HG03066 (cell line): ENCODE measurements at regions not wholly inside any gene's neighbourhood (a gene's known extent, or its start where the extent isn't known, plus 50 kb on each side); places are given as distances from the start of the nearest gene placed in this dataset.
"Not testable (repeated sequence)": the region's sequence is repeated elsewhere in the genome, so short reads cannot be mapped to it uniquely, and the experiment has no call there.

Experiments
- ATAC-seq: cut with Tn5 transposase; IDR thresholded peaks from one replicate; pipeline ENCODE4 v1.9.1; 2021; ENCODE audit warnings: low read depth; ENCODE audit not compliant: unreplicated experiment

DNA sequence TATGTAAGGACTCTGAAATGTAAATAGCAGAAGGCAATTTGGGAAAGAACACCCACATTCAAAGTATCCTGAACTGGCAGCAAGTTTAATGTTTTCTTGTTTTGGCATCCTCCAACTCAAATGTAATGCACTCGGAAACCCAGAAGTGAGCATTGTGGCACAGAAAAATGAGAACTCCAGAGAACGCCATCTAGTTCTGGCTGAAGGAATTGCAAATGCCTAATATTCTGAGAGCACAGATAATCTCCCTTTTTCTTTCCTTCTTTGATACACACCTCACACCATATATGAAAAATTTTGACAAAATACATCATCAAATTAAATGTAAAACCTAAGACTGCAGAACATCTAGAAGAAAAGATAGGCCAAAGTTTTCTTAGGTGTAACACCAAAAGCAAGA lies 52.1 kb downstream of the PWWP3B start:
- no peak for ATAC-seq

DNA sequence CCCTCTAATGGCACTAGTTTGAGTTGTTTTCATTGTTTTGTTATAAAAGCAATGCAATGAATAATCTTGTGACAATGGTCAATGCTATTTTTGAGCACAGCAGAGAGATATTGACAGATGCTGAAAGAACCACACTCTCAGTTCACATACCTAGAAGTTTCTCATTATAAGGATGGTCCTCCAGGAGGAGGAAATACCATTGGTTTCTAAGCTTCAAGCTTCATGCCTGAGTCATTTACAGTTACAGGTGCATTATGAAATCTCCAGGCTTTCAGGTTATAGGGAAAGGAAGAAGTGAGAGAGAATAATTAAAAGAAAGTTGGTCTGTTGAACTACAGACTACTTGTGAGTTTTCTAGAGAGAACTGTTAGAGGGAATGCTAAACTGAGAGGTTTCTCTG lies 75.3 kb downstream of the PWWP3B start:
- no peak for ATAC-seq

DNA sequence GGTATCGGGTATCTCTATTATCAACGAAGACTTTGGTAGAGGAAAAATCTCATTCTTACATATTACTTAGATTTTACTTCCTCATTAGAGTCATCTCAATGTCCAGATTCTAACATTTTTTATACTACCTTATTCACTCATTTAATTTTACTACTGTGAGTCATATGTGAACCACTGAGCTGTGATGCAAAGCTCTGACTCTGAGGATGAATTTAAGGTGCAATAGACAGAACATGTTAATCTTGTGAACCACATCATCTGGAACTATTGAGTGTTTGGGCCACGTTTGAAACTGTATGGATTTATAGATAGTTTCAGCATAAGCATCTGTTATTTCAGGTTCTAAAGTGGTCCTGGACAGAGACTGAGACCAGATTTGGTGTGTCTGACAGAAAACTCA lies 78.4 kb downstream of the PWWP3B start:
- ATAC-seq = no peak

DNA sequence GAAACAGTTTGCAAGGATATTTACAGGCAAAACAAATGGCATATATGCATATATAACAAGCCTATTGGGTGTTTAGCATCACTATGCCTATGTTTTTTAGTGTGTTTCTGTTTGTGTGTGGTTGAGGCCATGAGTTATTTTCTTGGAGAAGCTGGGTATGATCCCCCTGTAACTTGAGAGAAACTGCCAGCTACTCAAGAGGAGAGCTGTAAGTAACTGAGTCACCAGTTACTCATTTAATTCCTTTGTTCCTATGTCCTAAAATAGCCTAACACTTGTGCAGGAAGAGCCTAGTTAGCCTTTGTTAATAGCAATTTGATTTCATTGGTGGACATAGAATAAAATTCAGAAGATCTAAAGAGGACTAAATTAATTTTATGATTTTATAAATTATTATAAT lies 79.1 kb downstream of the PWWP3B start:
- no peak for ATAC-seq

DNA sequence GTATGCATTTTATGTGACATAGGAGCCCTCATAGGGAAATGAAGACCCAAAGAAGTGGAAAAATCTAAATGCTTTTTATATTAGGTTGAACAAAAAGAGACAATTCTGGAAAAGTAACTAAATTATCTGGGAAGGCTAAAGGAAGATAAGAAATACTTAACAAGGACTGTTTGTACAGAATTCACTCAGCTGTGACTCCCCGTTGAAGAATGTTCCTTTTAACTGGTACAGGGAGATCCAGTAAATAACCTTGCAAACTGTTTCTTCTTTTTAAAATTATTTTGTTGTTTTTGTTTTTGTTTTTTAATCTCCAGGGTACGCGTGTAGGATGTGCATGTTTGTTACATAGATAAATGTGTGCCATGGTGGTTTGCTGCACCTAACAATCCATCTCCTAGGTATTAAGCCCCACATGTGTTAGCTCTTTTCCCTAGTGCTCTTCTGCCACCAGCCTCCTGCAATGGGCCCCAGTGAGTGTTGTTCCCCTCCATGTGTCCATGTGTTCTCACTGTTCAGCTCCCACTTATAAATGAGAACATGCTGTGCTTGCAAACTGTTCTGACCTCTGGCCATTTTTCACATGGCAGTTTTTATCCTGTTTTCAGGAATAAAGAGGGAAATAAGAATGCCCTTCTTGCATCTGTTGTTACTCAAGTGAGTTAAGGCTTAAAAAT lies 81.7 kb downstream of the PWWP3B start:
- no peak for ATAC-seq

DNA sequence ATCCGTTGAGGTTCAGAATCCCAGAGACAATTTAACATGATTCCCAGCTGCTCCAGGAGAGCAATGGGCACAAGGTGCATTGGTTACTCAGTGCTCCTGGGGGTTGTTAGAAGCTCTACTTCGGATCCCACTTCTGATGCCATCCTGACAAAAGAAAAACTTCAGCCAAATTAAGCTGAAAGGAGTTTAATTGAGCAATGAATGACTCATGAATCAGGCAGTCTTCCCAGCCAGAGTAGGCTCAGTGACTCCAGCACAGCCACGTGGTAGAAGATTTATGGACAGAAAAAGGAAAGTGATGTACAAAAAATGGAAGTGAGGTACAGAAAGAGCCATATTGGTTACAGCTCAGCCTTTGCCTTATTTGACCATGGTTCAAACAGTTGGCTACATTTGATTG lies 95.7 kb downstream of the PWWP3B start:
- no peak for ATAC-seq

DNA sequence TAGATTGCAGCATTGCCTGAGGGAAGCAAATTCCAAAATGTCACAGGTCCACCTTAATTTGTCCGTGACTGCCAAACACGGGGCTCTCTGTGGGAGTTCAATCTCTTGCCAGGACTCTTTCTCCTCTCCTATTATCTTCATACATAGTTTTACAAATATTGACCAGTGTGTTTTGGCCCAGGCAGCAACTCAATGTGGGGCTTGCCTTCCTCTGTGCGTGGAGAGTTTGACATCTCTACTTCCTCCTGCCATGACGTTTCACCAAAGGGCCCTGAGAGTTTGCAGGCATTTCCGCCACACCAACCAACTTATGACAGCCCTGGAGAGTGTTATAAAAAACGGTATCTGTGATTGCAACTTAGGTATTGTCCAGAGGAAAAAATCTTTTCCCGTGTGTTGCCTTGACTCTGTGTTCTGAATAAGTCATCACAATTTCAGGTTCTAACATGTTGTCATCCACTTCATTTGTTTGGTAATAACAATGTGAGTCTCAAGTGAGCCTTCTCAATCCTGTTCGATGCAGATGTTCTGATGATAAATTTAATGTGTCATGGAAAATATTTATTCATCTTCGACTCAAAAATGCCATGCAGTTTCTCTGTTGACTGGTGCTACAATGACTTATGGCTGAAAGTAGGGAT lies 106.0 kb downstream of the PWWP3B start:
- ATAC-seq = not testable (repeated sequence)

DNA sequence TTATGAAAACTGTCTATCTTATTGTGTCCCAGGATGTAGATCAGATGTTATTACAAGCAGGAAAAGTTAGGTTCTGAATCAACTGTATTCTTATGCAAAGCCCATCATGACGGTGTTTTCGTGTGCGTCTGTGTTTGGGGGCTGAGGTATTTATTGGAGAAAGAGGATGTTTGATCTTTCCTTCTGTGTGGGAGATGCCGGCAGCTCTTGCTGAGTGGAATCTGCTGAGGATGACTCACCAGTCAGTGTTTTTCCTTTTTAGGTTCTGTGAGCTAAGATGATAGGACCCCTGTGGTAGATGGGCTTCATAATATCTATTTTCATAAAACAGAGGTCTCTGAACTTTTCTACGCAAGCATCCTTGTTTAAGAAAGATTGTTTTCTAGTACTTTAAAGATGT lies 107.1 kb downstream of the PWWP3B start:
- not testable (repeated sequence) for ATAC-seq

DNA sequence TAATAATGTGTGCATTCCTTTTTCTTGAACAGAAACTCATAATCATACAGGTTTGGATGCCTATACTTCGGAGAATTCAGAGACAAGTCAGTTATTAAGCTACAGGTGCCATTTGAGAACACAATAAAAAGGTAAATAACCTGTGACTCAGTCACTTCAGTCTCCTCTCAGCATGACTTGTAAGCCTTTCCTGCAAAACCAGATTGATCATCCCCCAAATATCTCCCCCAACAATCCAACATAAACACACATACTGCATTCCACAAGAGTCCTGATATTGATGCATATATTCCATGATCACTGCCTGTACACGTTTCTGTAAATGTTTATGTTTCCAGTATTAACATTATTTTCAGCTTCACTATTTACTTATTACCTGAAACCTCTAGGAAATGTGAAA lies 110.8 kb downstream of the PWWP3B start:
- ATAC-seq = no peak

DNA sequence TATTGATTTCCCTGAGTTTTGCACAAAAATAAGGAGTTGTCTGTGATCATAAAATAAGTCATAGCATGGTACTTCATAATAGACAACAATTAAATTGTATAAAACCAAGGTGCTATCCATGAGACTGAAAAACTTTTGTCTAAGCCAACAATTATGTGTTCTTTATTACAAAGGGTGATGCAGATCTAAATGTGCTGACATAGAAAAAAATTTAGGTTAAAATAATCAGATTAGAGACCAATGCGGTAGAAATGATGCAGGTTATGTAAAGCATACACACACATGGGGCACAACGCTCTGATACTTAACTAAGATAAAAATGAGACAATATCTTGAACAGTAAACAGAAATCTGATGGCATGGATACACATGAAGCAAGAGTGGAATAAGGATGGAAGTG lies 113.3 kb downstream of the PWWP3B start:
- ATAC-seq = no peak

DNA sequence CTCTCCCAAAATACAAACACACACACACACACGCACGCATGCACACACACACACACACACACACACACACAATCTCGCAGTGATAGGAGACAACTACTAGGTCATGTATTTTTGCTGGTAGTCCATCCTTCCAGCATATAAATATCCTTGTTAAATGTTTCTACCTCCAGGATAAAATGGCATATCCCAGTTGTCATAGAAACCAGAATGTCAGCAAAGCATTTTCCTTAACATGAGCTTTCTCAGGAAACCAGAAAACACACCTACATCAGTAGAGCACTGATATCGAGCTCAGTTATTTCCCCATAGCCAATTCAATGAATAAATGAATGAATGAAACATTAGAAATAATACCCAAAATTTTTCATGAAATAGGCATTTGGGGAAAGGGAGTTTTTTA lies 115.7 kb downstream of the PWWP3B start:
- ATAC-seq = no peak

DNA sequence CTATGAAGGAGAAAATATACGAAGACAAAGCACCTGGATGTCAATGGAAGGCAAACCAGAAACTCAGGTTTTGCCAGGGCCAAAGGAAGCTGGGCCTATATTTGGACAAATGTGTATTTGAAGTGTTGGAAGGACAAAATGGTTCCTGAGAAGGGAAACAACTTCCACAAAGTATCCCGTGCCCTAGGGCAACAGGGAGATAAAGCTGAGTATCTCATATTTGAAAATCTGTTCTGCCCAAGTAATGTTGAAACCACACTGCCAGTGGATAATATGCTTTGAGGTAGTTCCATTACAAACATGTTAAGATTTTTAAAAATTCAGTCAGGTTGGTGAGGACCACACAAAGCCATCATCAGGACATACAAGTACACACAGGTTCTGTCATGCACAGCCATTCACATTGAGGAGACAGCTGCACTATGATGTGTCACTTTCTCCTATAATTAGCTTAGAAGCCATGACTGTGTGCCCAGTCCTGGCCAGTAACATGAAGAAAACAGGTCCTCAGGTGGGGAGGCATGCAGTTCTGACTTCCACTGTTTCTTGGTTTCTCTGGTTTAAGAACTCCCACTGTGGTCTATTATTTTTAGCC lies 116.4 kb downstream of the PWWP3B start:
- no peak for ATAC-seq

DNA sequence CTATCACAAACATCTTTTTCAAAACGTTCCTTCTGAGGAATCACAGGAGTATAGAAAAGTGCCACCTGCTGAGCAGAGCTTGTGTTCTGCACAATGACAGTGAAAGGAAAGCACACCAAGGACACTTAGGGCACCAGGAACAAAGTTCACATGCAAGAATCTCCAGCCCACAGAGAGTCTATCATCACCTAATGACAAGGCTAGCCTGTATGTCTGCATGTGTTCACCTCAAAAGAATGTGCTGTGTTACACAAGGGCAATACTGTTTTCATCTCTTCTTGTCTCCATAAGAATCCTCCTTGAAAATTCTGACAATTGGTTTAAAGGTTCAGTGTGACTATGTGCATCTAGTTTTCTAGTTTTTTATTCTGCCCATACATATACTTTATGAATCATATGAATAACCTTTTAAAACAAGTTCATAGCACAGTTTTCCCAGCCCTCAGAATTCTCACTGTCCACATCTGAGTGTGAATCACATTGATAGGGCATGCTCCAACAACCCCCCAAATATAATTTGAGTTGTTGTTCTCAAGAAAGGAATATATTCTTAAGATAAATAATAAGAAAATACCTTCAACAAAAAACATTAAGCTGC lies 118.0 kb downstream of the PWWP3B start:
- ATAC-seq = no peak

DNA sequence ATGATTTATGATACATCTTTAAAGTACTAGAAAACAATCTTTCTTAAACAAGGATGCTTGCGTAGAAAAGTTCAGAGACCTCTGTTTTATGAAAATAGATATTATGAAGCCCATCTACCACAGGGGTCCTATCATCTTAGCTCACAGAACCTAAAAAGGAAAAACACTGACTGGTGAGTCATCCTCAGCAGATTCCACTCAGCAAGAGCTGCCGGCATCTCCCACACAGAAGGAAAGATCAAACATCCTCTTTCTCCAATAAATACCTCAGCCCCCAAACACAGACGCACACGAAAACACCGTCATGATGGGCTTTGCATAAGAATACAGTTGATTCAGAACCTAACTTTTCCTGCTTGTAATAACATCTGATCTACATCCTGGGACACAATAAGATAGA lies 122.7 kb downstream of the PWWP3B start:
- not testable (repeated sequence) for ATAC-seq

DNA sequence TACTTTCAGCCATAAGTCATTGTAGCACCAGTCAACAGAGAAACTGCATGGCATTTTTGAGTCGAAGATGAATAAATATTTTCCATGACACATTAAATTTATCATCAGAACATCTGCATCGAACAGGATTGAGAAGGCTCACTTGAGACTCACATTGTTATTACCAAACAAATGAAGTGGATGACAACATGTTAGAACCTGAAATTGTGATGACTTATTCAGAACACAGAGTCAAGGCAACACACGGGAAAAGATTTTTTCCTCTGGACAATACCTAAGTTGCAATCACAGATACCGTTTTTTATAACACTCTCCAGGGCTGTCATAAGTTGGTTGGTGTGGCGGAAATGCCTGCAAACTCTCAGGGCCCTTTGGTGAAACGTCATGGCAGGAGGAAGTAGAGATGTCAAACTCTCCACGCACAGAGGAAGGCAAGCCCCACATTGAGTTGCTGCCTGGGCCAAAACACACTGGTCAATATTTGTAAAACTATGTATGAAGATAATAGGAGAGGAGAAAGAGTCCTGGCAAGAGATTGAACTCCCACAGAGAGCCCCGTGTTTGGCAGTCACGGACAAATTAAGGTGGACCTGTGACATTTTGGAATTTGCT lies 123.8 kb downstream of the PWWP3B start:
- ATAC-seq = not testable (repeated sequence)

DNA sequence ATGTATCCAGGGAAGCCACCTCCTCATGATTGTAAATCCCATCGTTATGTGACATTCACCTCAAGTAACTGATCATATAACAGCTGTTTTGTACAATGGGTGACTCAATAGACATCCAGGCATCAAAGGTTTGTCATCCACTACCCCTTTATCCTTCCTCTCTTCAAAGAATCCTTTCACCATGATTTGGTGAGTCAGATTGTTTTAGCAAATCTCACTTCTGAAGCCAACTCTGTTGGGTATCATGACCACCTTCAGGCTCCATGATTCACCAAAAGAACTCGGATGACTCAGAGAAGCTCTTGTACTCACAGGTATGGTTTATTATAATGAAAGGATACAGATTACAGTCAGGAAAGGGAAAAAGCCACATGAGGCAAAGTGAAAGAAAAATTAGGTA lies 132.1 kb downstream of the PWWP3B start:
- ATAC-seq = no peak

DNA sequence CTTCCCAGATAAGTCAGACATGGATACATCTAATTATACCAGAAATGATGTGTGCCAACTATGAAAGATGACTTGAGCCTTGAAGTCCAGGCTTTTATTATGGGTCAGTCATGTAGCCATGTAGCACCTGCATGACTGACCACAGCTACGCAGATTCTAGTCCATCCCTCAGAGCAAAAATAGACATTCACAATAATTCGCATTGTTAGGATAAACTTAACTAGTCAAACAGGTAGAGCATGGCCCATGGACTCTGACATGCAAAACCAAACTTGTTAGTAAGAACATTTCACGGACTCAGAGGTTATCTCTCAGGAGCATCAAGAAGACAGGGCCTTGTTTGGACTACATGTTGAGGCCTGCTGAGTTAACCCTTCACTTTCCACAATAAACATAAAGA lies 132.6 kb downstream of the PWWP3B start:
- no peak for ATAC-seq

DNA sequence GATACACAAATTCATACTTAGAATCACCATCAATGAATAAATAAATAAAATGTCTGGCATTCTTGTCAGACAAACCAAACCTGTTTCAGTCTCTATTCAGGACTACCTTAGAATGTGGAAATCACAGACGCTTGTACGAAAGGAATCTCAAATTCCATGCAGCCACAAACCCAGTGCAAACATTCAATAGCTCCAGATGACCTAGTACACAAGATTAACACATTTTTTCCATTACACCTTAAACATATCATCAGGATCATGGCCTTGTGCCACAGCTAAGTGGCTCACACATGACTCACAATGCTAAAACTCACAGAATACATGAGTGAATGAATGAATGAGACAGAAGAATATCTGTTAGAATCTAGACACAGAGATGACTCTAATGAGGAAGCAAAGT lies 134.2 kb downstream of the PWWP3B start:
- no peak for ATAC-seq

DNA sequence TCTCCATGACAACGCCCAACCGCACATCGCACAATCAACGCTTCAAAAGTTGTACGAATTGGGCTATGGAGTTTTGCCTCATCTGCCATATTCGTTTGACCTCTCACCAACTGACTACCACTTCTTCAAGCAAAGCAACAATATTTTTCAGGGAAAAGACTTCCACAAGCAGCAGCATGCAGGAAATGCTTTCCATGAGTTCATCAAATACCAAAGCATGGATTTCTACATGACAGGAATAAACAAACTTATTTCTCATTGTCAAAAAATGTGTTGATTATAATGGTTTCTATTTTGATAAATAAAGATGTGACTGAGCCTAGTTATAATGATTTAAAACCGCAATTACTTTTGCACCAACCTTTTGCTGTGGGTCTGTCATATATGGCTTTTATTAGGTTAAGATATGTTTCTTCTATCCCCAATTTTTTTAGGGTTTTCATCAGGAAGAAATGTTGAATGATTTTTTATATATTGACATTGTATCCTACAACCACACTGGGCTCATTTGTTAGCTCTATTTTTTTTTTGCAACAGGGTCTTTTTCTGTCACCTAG lies 138.4 kb downstream of the PWWP3B start:
- ATAC-seq = no peak

DNA sequence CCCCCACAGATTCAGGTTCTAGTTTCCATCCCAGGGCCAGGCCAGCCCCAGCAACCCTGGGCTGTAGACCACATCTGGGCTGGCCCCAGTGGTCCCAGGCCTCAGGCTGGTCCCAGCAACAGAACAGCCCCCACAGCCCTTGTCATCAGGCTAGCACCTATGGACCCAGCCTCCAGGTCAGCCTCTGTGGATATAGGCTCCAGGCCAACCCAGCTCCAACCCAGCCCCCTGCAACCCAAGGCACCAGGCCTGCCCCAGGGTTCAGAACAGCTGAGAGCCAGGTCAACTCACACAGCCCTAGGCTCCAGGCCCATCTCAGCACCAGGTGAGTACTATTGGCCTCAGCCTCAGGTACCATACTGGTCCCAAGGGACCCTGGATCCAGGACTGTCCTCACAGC lies 155.3 kb downstream of the PWWP3B start:
- ATAC-seq = no peak

DNA sequence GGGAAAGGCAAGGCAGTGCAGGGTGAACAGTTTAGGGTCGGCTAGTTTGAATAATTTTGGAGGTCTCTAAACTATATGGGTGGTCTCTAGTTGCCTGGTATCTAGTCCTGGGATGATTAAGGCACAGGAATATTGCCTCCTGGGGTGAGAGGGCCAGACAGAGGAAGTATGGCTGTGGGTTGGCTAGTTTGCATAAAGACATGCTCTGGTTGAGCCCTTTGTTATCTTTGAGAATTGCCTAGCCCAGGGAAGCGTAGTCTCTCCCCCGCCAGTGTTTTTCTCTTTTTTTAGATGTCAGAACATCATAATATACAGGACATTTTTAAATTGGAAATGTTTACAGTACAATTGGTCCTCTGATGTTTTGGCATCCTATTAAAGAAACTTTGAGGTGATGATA lies 163.5 kb downstream of the PWWP3B start:
- ATAC-seq = no peak
